ENCODE measurements at regions not wholly inside any gene's neighbourhood (a gene's known extent, or its start where the extent isn't known, plus 50 kb on each side); places are given as distances from the start of the nearest gene placed in this dataset.

DNA sequence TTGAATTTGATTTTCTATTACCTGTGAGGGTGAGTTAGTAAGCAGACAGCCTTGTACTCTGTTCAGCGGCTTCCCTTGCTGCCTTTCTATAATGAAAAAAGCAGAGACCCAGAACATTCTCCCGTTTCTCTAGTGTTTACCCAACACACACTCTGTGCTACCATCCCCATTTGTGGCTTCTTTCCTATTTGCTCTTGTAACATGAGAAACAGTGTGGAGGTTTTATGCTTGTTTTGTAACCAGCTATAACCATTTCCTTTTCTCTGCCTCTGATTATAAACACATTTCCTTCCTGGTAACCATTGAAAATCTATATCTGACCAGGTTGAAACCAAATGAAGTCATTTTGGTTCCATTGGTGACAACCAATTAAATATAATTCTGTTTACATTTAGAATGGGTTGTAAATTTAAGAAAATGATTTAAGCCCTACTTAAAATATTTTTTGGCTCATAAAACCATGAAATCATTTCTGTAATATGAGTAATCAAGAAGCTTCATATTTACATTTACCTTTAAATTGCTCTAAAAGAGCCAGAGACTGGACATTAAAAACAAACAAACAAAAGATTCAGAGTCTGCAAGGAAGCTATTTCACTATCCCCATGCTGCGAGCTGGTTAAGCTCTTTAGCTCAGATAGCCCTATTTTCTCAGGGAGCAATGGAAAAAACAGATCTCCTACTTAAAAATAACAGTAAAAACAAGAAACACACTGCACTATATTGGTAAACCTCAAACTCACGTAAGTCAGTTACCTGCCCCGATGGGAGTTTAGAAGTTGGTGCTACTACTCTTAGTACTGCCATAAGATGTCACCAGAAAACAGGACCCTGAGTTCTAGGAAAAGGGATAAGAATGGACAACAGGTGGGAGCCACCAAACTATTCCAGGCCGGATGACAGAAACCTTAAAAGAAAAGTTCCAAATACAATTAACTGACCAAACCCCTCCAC is 206.5 kb upstream of the EEA1 start:
- Histone ChIP-seq H3K9ac (replicated peaks in 1 of 4; ENCODE audit: extremely low read depth in 1 of 4, low read depth in 3 of 4, low read length in 3 of 4) (no peak overlapping the region), H3K23ac (ENCODE audit: insufficient read length) (no peak overlapping the region), H3K9me3 (ENCODE audit: insufficient read depth in 2 of 2, low read depth in 1 of 2, low read length in 1 of 2) (no peaks in the 10 kb centered on the region), H3K27me3 (replicated peaks in 1 of 4; ENCODE audit: control insufficient read depth in 3 of 4, extremely low read depth in 1 of 4, insufficient read depth in 3 of 4, low read length in 3 of 4) (no peaks in the 10 kb centered on the region), H2BK12ac (ENCODE audit: low read depth, low read length) (no peak overlapping the region), H2AK5ac (ENCODE audit: low read depth, low read length) (no peak overlapping the region), H3K79me2 (ENCODE audit: control insufficient read depth in 1 of 2, insufficient read depth in 2 of 2, low read length in 2 of 2) (no peaks in the 10 kb centered on the region), H4K91ac (replicated peaks; ENCODE audit: insufficient read length, low read length) (no peak overlapping the region), H3K23me2 (ENCODE audit: low read depth, low read length) (peaks cover 2% of the 10 kb centered on the region; the same call in 1 of the 2 replicates), H3K4me3 (ENCODE audit: extremely low read depth in 1 of 4, insufficient read depth in 2 of 4, low read depth in 3 of 4, low read length in 4 of 4) (no peak overlapping the region), H2BK15ac (ENCODE audit: low read length) (no peak overlapping the region), H3K14ac (ENCODE audit: insufficient read length) (no peak overlapping the region), H3K27ac (ENCODE audit: low read depth, low read length) (no peak overlapping the region), H2BK120ac (replicated peaks; ENCODE audit: low read depth, low read length) (no peak overlapping the region), H3K18ac (ENCODE audit: extremely low read depth, low read length) (no peak overlapping the region), H2BK5ac (ENCODE audit: low read depth, low read length) (no peak overlapping the region), H3K56ac (replicated peaks; ENCODE audit: insufficient read length, low read depth, low read length) (no peak overlapping the region), H3K79me1 (ENCODE audit: low read depth, low read length) (no peaks in the 10 kb centered on the region), H4K5ac (ENCODE audit: insufficient read length, low read depth, low read length) (no peak overlapping the region), H3K36me3 (ENCODE audit: control insufficient read depth in 2 of 4, insufficient read depth in 4 of 4, low read length in 3 of 4) (no peaks in the 10 kb centered on the region), H4K8ac (ENCODE audit: extremely low read depth, insufficient read depth, low read length) (no peak overlapping the region), H3K4me1 (replicated peaks in 1 of 4; ENCODE audit: control insufficient read depth in 3 of 4, insufficient read depth in 4 of 4, low read length in 3 of 4) (no peaks in the 10 kb centered on the region), H2AFZ (ENCODE audit: low read length) (0 out of 2 replicates have a peak overlapping the region, but pooled peaks have one; percentile 54), H3K4me2 (ENCODE audit: insufficient read depth in 1 of 2, low read depth in 2 of 2, low read length in 2 of 2) (no peak overlapping the region), H2BK20ac (ENCODE audit: low read length) (no peak overlapping the region), H4K20me1 (replicated peaks in 1 of 2; ENCODE audit: control insufficient read depth in 1 of 2, insufficient read depth in 2 of 2, low read length in 2 of 2) (no peaks in the 10 kb centered on the region), H3K4ac (replicated peaks; ENCODE audit: insufficient read length, low read depth, low read length) (no peak overlapping the region)
- FAIRE-seq (no peak), DNase-seq (ENCODE audit: low read depth in 1 of 2, low spot score in 2 of 2) (no peak)
- no peak for TF ChIP-seq TAF7 (optimal IDR thresholded peaks at IDR 0.05; ENCODE audit: borderline replicate concordance, low read depth, low read length)
- CTCF ChIA-PET (ENCODE audit: partially characterized antibody), result interaction anchor here (1.0 to 1.3 kb wide), 2 partner anchors 38 to 149 kb away, joined by 3 to 4 read pairs; no protein-coding TSS in a partner anchor
- POLR2A ChIA-PET (ENCODE audit: partially characterized antibody), result interaction anchor here (0.6 kb wide), 1 partner anchor 374 kb away, joined by 3 read pairs; no protein-coding TSS in a partner anchor
- WGBS, 2 experiments (ENCODE audit: extremely low coverage in 1 of 2, insufficient coverage in 1 of 2, insufficient read length in 1 of 2, insufficient replicate concordance in 2 of 2, low coverage in 1 of 2, low lambda C conversion rate in 2 of 2, missing lambda C conversion rate in 1 of 2), result 82% methylated on average over 6 of the region's 6 CpGs; no CpG with 5 or more reads in 1 of the 2 experiments

All from H1 (cell line).